ENCODE measurements at regions not wholly inside any gene's neighbourhood (a gene's known extent, or its start where the extent isn't known, plus 50 kb on each side); places are given as distances from the start of the nearest gene placed in this dataset.

DNA sequence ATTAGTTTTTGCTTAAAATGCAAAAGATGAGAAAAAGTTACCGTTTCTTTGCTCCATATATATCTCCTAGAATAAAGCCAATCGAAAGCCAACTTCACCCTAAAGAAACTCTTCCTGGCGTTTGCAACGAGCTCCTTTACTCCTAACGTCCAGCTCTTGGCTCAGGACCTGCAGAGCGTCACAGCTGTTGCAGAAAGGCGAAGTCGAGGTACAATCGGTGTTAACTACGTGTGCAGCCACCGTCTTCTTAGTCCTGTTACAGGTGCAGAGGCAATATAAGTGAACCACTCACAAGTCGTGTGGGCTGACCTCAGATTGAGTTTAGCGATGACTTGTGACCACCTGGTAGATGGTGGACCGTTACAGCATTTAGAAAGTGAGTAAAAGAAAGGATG, 113.1 kb downstream of the TRIM27 start:
- TF ChIP-seq, protein P1, sequence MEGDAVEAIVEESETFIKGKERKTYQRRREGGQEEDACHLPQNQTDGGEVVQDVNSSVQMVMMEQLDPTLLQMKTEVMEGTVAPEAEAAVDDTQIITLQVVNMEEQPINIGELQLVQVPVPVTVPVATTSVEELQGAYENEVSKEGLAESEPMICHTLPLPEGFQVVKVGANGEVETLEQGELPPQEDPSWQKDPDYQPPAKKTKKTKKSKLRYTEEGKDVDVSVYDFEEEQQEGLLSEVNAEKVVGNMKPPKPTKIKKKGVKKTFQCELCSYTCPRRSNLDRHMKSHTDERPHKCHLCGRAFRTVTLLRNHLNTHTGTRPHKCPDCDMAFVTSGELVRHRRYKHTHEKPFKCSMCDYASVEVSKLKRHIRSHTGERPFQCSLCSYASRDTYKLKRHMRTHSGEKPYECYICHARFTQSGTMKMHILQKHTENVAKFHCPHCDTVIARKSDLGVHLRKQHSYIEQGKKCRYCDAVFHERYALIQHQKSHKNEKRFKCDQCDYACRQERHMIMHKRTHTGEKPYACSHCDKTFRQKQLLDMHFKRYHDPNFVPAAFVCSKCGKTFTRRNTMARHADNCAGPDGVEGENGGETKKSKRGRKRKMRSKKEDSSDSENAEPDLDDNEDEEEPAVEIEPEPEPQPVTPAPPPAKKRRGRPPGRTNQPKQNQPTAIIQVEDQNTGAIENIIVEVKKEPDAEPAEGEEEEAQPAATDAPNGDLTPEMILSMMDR (IDR thresholded peaks at IDR 0.05), result no peak
- no peak for TF ChIP-seq POLR2A (IDR thresholded peaks at IDR 0.05)
